Nucleus accumbens (tissue), 56 donors: ENCODE measurements at regions not wholly inside any gene's neighbourhood (a gene's known extent, or its start where the extent isn't known, plus 50 kb on each side); places are given as distances from the start of the nearest gene placed in this dataset.
A peak's percentile ranks its signal among the peaks of the same experiment; 100 is the strongest.
"Not testable (repeated sequence)": the region's sequence is repeated elsewhere in the genome, so short reads cannot be mapped to it uniquely, and the experiment has no call there.

Experiments used
- DNase-seq, 56 donors: peaks; one replicate each; lab custom pipeline; 2025; lab: John Stamatoyannopoulos, UW

GRCh38 chr5:125463466-125464092 is 717.1 kb upstream of the ZNF608 start:
- DNase-seq = no peak

GRCh38 chr5:125464847-125465432 is 718.5 kb upstream of the ZNF608 start:
- DNase-seq = no peak

- DNase-seq = no peak
Observed at GRCh38 chr5:125465703-125466102, 719.3 kb upstream of the ZNF608 start.

- DNase-seq = no peak
Observed at GRCh38 chr5:125467222-125467621, 720.8 kb upstream of the ZNF608 start.

- no peak for DNase-seq
Observed at GRCh38 chr5:125470280-125470902, 724.0 kb upstream of the ZNF608 start.

- DNase-seq = no peak
Observed at GRCh38 chr5:125476901-125477585, 730.6 kb upstream of the ZNF608 start.

GRCh38 chr5:125477586-125477975 is 731.1 kb upstream of the ZNF608 start:
- DNase-seq = no peak

GRCh38 chr5:125478599-125478998 is 732.2 kb upstream of the ZNF608 start:
- no peak for DNase-seq

GRCh38 chr5:125480911-125481310 is 734.5 kb upstream of the ZNF608 start:
- no peak for DNase-seq

- DNase-seq = no peak
Observed at GRCh38 chr5:125481506-125482465, 735.3 kb upstream of the ZNF608 start.

GRCh38 chr5:125483609-125484008 is 737.2 kb upstream of the ZNF608 start:
- no peak for DNase-seq

- peak in 3 of 56 donors; percentile 13 to 58 (median 19) for DNase-seq
Observed at GRCh38 chr5:125484272-125484741, 737.9 kb upstream of the ZNF608 start.

- peak in 52 of 56 donors; percentile 4 to 87 (median 66) for DNase-seq
Observed at GRCh38 chr5:125484742-125485641, 738.6 kb upstream of the ZNF608 start.

- DNase-seq = no peak
Observed at GRCh38 chr5:125485771-125486170, 739.3 kb upstream of the ZNF608 start.

GRCh38 chr5:125486634-125487033 is 740.2 kb upstream of the ZNF608 start:
- DNase-seq = no peak

- peak in 2 of 56 donors; percentile 6 to 14 for DNase-seq
Observed at GRCh38 chr5:125487231-125487630, 740.8 kb upstream of the ZNF608 start.

- not testable (repeated sequence) for DNase-seq
Observed at GRCh38 chr5:125487652-125488051, 741.2 kb upstream of the ZNF608 start.

- no peak for DNase-seq
Observed at GRCh38 chr5:125489146-125489545, 742.7 kb upstream of the ZNF608 start.

GRCh38 chr5:125491986-125492492 is 745.6 kb upstream of the ZNF608 start:
- no peak for DNase-seq
